ENCODE measurements at regions not wholly inside any gene's neighbourhood (a gene's known extent, or its start where the extent isn't known, plus 50 kb on each side); places are given as distances from the start of the nearest gene placed in this dataset.

DNA sequence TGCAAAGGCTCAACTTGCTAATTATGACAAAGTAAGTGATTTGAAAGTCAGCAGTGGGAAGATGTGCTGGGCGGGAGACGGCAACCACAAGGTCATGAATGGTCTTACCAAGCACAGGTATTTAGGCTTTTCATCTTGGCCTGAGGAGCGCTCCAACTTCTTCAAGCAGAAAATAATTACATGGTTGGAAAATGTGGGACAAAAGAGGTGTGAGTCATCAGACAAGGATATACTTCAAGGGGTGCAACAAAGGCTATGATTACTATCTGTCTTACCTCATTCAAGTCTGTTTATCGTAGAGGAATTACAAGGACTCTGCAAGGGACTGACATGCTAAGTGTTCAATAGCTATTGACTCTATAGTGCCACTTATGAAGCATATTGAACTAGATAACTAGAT, 2005.7 kb downstream of the MRPL39 start:
- TF ChIP-seq CTCF (IDR thresholded peaks at IDR 0.05) (no peak), POLR2A (IDR thresholded peaks at IDR 0.05) (no peak)

Data from body of pancreas (tissue), 4 donors.